ENCODE measurements at regions not wholly inside any gene's neighbourhood (a gene's known extent, or its start where the extent isn't known, plus 50 kb on each side); places are given as distances from the start of the nearest gene placed in this dataset.

GRCh38 chr3:157820157-157820517 lies 286.1 kb downstream of the SHOX2 start:
- Histone ChIP-seq H3K27me3 (no peaks in the 10 kb centered on the region), H3K36me3 (no peaks in the 10 kb centered on the region), H3K27ac (no peak overlapping the region), H3K9me3 (no peaks in the 10 kb centered on the region), H3K4me3 (no peak overlapping the region), H3K4me1 (no peaks in the 10 kb centered on the region)
- TF ChIP-seq, protein P1, sequence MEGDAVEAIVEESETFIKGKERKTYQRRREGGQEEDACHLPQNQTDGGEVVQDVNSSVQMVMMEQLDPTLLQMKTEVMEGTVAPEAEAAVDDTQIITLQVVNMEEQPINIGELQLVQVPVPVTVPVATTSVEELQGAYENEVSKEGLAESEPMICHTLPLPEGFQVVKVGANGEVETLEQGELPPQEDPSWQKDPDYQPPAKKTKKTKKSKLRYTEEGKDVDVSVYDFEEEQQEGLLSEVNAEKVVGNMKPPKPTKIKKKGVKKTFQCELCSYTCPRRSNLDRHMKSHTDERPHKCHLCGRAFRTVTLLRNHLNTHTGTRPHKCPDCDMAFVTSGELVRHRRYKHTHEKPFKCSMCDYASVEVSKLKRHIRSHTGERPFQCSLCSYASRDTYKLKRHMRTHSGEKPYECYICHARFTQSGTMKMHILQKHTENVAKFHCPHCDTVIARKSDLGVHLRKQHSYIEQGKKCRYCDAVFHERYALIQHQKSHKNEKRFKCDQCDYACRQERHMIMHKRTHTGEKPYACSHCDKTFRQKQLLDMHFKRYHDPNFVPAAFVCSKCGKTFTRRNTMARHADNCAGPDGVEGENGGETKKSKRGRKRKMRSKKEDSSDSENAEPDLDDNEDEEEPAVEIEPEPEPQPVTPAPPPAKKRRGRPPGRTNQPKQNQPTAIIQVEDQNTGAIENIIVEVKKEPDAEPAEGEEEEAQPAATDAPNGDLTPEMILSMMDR (IDR thresholded peaks at IDR 0.05) = no peak
- no peak for FAIRE-seq
- no peak for ATAC-seq
- intact Hi-C loops (cut with DNase I) = no loop called here
- DNase-seq = no peak

DNA sequence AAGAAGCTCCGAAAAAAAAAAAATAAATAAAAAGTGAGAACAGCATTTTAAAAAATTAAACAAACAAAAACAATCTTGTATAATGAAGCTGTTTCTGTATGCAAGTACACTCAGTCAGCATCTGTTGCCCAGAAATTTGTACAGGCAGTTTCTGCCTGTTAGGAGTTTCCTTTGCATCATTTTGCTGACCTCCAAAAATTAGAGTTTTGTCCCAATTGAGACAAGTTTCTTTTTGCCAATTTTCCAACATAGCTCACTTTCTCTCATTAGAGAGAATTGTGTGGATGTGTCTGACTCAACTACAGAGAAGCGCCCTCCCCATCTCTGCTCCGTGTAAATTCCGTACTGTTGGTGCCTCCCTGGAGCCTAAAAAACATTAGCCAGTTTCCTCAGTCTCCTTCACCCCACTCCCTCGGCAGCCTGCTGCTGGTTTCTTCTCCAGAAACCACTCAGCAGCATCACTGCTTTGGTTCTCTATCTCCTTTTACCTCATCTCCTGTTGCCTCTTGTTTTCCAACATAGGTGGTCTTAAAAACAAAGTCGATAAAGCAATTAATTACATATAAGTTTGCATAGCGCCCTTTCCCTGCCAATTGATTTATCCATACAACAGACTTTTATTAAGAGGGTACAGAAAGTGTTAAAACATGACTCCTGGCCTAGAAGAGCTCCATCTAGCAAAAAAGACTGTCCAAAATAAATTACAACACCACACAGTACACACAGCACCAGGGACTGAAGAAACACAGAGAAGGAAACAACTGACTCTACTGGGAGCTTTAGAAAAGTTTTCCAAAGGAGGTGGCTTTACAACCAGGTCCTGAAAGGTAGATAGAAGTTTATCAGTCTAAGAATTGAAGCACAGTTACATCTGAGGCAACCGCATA lies 286.7 kb downstream of the SHOX2 start:
- DNase-seq (no peak), FAIRE-seq (no peak), ATAC-seq (no peak)
- H3K4me3 ChIP-seq = no peak overlapping the region
- H3K4me1 ChIP-seq = no peaks in the 10 kb centered on the region
- H3K27ac ChIP-seq = no peak overlapping the region
- H3K36me3 ChIP-seq = no peaks in the 10 kb centered on the region
- no peaks in the 10 kb centered on the region for H3K9me3 ChIP-seq
- WGBS, 2 donors = 47 to 50% methylated on average over 8 of the region's 8 CpGs
- TF ChIP-seq, protein P1 (IDR thresholded peaks at IDR 0.05) = no peak
- intact Hi-C loops (cut with DNase I) = no loop called here
- no peaks in the 10 kb centered on the region for H3K27me3 ChIP-seq

DNA sequence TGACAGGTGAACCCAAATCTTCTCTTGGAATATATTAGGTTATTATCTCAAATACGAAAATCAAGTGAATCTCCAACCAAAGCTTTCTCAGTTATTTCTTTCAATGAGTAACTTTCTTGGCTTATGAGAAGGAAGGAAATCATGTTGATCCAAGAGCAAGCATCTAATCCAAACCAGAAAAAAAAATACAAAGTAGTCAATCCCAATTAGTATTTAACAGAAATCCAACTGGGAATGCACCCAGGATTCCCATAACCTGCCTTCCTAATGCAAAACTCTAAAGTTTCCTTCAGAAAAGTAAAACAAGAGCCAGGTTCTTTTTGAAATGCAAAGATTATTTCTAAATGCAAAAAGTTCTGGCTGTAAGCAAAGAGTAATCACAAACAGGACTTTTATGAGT lies 289.3 kb downstream of the SHOX2 start:
- Histone ChIP-seq H3K27ac (no peak overlapping the region), H3K4me3 (no peak overlapping the region), H3K9me3 (no peaks in the 10 kb centered on the region), H3K4me1 (no peaks in the 10 kb centered on the region), H3K36me3 (no peaks in the 10 kb centered on the region), H3K27me3 (no peaks in the 10 kb centered on the region)
- ATAC-seq (no peak), DNase-seq (no peak), FAIRE-seq (no peak)
- WGBS, 2 donors = 29 to 52% methylated on average over 1 of the region's 1 CpG
- TF ChIP-seq, protein P1 (IDR thresholded peaks at IDR 0.05) = no peak
- intact Hi-C loops (cut with DNase I) = no loop called here

DNA sequence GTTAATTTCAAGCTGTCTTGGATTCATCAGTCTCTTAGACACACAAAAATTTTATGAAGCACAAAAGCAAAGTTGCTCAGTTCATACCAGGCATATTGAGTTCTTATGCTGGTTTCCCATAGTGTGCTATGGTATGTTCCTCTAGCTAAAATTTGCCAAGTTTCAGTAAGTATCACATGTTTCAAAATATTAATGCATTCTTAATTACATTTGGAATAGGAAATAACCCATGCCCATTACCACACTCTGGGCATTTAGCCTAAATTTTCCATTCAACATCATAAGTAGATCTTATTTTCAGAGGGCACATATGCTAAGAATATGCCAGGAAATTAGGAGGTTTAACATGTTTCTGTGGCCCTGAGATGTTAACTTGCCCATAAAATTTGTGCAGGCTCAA lies 289.9 kb downstream of the SHOX2 start:
- Histone ChIP-seq H3K36me3 (no peaks in the 10 kb centered on the region), H3K27me3 (no peaks in the 10 kb centered on the region), H3K4me1 (no peaks in the 10 kb centered on the region), H3K9me3 (no peaks in the 10 kb centered on the region), H3K4me3 (no peak overlapping the region), H3K27ac (no peak overlapping the region)
- DNase-seq (no peak), FAIRE-seq (no peak), ATAC-seq (no peak)
- intact Hi-C loops (cut with DNase I) = no loop called here
- TF ChIP-seq, protein P1 (IDR thresholded peaks at IDR 0.05) = no peak

DNA sequence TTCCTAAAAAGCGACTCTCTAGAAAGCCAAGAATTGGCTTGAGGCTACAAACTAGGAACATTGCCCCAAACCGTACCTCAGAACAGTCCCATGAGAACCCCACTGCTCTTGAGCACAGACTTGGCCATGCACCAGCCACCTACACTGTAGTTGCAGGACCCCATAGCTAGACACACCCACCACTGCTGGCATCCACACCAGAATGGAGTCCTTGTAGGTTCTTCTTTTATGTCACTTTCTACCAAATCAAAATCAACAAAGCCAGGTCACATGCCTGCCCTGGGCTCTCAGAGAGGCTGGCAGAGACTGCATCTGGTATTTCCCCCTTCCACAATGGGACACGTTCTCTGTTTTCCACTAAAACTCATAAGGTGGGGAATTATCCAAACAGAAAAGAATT lies 290.5 kb downstream of the SHOX2 start:
- TF ChIP-seq, protein P1 (IDR thresholded peaks at IDR 0.05) = no peak
- ATAC-seq = no peak
- 62 to 77% methylated on average over 3 of the region's 3 CpGs for WGBS, 2 donors
- no peak for DNase-seq
- H3K4me3 ChIP-seq = no peak overlapping the region
- H3K27ac ChIP-seq = no peak overlapping the region
- intact Hi-C loops (cut with DNase I) = no loop called here
- no peaks in the 10 kb centered on the region for H3K4me1 ChIP-seq
- no peak for FAIRE-seq
- H3K36me3 ChIP-seq = no peaks in the 10 kb centered on the region
- H3K9me3 ChIP-seq = no peaks in the 10 kb centered on the region
- H3K27me3 ChIP-seq = no peaks in the 10 kb centered on the region

Data from pancreas (tissue), 10 donors.